Mammary epithelial cell (primary cell): ENCODE measurements at regions not wholly inside any gene's neighbourhood (a gene's known extent, or its start where the extent isn't known, plus 50 kb on each side); places are given as distances from the start of the nearest gene placed in this dataset.

Source experiments
- CTCF ChIP-seq, 2 donors: IDR thresholded peaks in 1 of 2; conservative IDR thresholded peaks in 1 of 2; 2 replicates each; pipeline ENCODE4 v1.5.1; 2011 to 2012; ENCODE audit warnings: inconsistent platforms in 2 of 2, low read length in 2 of 2, mild to moderate bottlenecking in 2 of 2, control low read depth in 1 of 2, low read depth in 1 of 2; ENCODE audit not compliant: insufficient read depth in 1 of 2; ENCODE audit errors: extremely low read depth in 1 of 2
- EZH2 ChIP-seq: IDR thresholded peaks from 2 replicates; pipeline ENCODE4 v1.6.1; 2012; ENCODE audit warnings: low read length, inconsistent platforms, borderline replicate concordance

GRCh38 chr12:41846718-41847117 is 298.0 kb downstream of the GXYLT1 start:
- TF ChIP-seq CTCF (conservative IDR thresholded peaks at IDR 0.05 in 1 of 2, IDR thresholded peaks at IDR 0.05 in 1 of 2; ENCODE audit: extremely low read depth in 1 of 2, insufficient read depth in 1 of 2, low read depth in 1 of 2, low read length in 2 of 2) (no peak), EZH2 (no peak)
